ENCODE measurements at regions not wholly inside any gene's neighbourhood (a gene's known extent, or its start where the extent isn't known, plus 50 kb on each side); places are given as distances from the start of the nearest gene placed in this dataset.

GRCh38 chr18:55739488-55739887 lies 151.5 kb upstream of the TCF4 start:
- TF ChIP-seq ARNTL (CRISPR knock-in tag; IDR thresholded peaks at IDR 0.05; ENCODE audit: borderline replicate concordance, low read depth), result no peak
- TF ChIP-seq ISL1 (CRISPR knock-in tag; IDR thresholded peaks at IDR 0.05), result no peak
- no peak for ATAC-seq

- TF ChIP-seq GLIS3 (CRISPR knock-in tag; IDR thresholded peaks at IDR 0.05) (no peak), ESRRG (CRISPR knock-in tag; IDR thresholded peaks at IDR 0.05) (no peak), TCF4 (CRISPR knock-in tag; IDR thresholded peaks at IDR 0.05; ENCODE audit: borderline replicate concordance) (no peak), CSDC2 (CRISPR knock-in tag; IDR thresholded peaks at IDR 0.05) (no peak), TOX (CRISPR knock-in tag; IDR thresholded peaks at IDR 0.05; ENCODE audit: borderline replicate concordance) (no peak), ZFP3 (CRISPR knock-in tag; IDR thresholded peaks at IDR 0.05) (no peak), BACH2 (CRISPR knock-in tag; IDR thresholded peaks at IDR 0.05; ENCODE audit: borderline replicate concordance) (no peak), OSR1 (CRISPR knock-in tag; IDR thresholded peaks at IDR 0.05) (no peak), ZNF8 (CRISPR knock-in tag; IDR thresholded peaks at IDR 0.05) (no peak), CREB5 (CRISPR knock-in tag; IDR thresholded peaks at IDR 0.05; ENCODE audit: low read depth) (no peak), RARB (CRISPR knock-in tag; IDR thresholded peaks at IDR 0.05) (no peak), CSRNP3 (CRISPR knock-in tag; IDR thresholded peaks at IDR 0.05) (no peak), PATZ1 (CRISPR knock-in tag; IDR thresholded peaks at IDR 0.05; ENCODE audit: borderline replicate concordance) (no peak)
- ATAC-seq, result no peak
Measured at GRCh38 chr18:55738483-55739114, 150.6 kb upstream of the TCF4 start.

GRCh38 chr18:55737781-55738468 lies 149.9 kb upstream of the TCF4 start:
- ATAC-seq, result no peak
- no peak for TF ChIP-seq CSDC2 (CRISPR knock-in tag; IDR thresholded peaks at IDR 0.05)

- ATAC-seq, result no peak
- no peak for TF ChIP-seq ZC3H10 (CRISPR knock-in tag; IDR thresholded peaks at IDR 0.05)
- TF ChIP-seq TCF4 (CRISPR knock-in tag; IDR thresholded peaks at IDR 0.05; ENCODE audit: borderline replicate concordance), result no peak
- no peak for TF ChIP-seq CSDC2 (CRISPR knock-in tag; IDR thresholded peaks at IDR 0.05)
- TF ChIP-seq GLIS3 (CRISPR knock-in tag; IDR thresholded peaks at IDR 0.05), result no peak
- TF ChIP-seq ARNTL (CRISPR knock-in tag; IDR thresholded peaks at IDR 0.05; ENCODE audit: borderline replicate concordance, low read depth), result no peak
Measured at GRCh38 chr18:55737266-55737665, 149.3 kb upstream of the TCF4 start.

- no peak for ATAC-seq
- no peak for TF ChIP-seq ISL1 (CRISPR knock-in tag; IDR thresholded peaks at IDR 0.05)
- TF ChIP-seq CSRNP3 (CRISPR knock-in tag; IDR thresholded peaks at IDR 0.05), result no peak
- TF ChIP-seq SNAI2 (CRISPR knock-in tag; IDR thresholded peaks at IDR 0.05), result no peak
- no peak for TF ChIP-seq TOX (CRISPR knock-in tag; IDR thresholded peaks at IDR 0.05; ENCODE audit: borderline replicate concordance)
Measured at GRCh38 chr18:55735969-55736368, 148.0 kb upstream of the TCF4 start.

All from SK-N-SH treated with all-trans-retinoic acid at 6 μM for 48 hours (cell line).